ENCODE measurements at regions not wholly inside any gene's neighbourhood (a gene's known extent, or its start where the extent isn't known, plus 50 kb on each side); places are given as distances from the start of the nearest gene placed in this dataset.

DNA sequence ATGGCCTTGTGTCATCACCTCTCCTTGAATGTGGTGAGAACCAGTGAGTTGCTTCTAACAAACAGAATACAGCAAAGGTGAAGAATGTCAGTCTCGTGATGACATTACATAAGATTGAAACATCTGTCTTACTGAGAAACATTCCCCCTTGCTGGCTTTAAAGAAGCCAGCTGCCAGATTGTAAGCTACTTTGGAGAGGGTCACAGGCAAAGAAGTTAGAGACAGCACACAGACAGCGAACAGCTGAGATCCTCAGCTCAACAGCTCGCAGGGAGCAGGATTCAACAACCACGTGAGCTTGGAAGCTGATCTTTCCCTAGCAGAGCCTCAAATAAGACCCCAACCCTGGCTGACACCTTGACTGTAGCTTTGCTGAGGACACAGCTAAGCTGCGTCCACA, 367.9 kb downstream of the LIG4 start:
- TF ChIP-seq, protein P1, sequence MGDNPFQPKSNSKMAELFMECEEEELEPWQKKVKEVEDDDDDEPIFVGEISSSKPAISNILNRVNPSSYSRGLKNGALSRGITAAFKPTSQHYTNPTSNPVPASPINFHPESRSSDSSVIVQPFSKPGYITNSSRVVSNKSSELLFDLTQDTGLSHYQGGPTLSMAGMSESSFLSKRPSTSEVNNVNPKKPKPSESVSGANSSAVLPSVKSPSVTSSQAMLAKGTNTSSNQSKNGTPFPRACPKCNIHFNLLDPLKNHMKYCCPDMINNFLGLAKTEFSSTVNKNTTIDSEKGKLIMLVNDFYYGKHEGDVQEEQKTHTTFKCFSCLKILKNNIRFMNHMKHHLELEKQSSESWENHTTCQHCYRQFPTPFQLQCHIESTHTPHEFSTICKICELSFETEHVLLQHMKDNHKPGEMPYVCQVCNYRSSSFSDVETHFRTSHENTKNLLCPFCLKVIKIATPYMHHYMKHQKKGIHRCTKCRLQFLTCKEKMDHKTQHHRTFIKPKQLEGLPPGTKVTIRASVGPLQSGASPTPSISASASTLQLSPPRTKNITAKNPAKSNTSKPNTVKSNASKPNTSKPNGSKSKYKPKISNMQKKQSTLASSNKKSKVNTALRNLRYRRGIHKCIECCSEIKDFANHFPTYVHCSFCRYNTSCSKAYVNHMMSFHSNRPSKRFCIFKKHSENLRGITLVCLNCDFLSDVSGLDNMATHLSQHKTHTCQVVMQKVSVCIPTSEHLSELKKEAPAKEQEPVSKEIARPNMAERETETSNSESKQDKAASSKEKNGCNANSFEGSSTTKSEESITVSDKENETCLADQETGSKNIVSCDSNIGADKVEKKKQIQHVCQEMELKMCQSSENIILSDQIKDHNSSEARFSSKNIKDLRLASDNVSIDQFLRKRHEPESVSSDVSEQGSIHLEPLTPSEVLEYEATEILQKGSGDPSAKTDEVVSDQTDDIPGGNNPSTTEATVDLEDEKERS (tag by site-specific recombination; IDR thresholded peaks at IDR 0.05): no peak
- TF ChIP-seq CTCF (tag by site-specific recombination; IDR thresholded peaks at IDR 0.05): no peak
- no peak for TF ChIP-seq ZBTB21 (tag by site-specific recombination; IDR thresholded peaks at IDR 0.05)
- TF ChIP-seq ZNF350 (tag by site-specific recombination; IDR thresholded peaks at IDR 0.05): no peak
- TF ChIP-seq, protein P2, sequence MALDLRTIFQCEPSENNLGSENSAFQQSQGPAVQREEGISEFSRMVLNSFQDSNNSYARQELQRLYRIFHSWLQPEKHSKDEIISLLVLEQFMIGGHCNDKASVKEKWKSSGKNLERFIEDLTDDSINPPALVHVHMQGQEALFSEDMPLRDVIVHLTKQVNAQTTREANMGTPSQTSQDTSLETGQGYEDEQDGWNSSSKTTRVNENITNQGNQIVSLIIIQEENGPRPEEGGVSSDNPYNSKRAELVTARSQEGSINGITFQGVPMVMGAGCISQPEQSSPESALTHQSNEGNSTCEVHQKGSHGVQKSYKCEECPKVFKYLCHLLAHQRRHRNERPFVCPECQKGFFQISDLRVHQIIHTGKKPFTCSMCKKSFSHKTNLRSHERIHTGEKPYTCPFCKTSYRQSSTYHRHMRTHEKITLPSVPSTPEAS (tag by site-specific recombination; IDR thresholded peaks at IDR 0.05): no peak
- no peak for TF ChIP-seq SP7 (tag by site-specific recombination; IDR thresholded peaks at IDR 0.05)
- no peak for TF ChIP-seq ZNF311 (tag by site-specific recombination; IDR thresholded peaks at IDR 0.05; ENCODE audit: borderline replicate concordance)
- TF ChIP-seq ZNF16 (tag by site-specific recombination; IDR thresholded peaks at IDR 0.05; ENCODE audit: low read depth): no peak
- no peak for TF ChIP-seq ZNF548 (tag by site-specific recombination; IDR thresholded peaks at IDR 0.05)
